ENCODE measurements at regions not wholly inside any gene's neighbourhood (a gene's known extent, or its start where the extent isn't known, plus 50 kb on each side); places are given as distances from the start of the nearest gene placed in this dataset.

DNA sequence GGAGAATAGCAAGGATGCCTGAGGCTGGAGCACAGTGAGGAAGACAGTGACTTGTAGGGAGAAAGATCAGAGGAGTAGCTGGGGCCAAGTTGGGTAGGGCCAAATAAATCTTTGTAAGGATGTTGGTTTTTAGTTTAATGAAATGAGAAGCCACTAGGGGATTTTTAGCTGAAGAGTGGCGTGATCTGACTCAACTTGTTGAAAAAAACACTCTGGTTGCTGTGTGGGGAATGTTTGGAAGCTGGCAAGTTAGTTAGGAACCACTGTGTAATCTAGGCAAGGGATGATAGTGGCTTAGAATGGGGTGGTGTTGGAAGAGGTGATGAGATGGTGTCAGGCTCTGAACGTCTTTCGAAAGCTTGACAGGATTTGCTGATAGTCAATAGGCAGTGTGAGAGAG is 176.1 kb upstream of the HDDC2 start:
- Mint-ChIP-seq H3K4me1 (no peaks in the 10 kb centered on the region), H3K27me3 (ENCODE audit: low read depth in 3 of 3) (peaks cover 0 to 3% (median 0%) of the 10 kb centered on the region in 3 donors), H3K9me3 (peaks cover 0 to 3% (median 0%) of the 10 kb centered on the region in 7 donors), H3K36me3 (no peaks in the 10 kb centered on the region), H3K27ac (no peak overlapping the region), H3K4me3 (no peak overlapping the region)
- Histone ChIP-seq H3K4me2 (replicated peaks; ENCODE audit: extremely low read depth, low read length, poor library complexity, severe bottlenecking) (no peak overlapping the region), H3K9me3 (replicated peaks in 1 of 2; ENCODE audit: control insufficient read depth in 1 of 2, insufficient read depth in 1 of 2, low read length in 2 of 2) (no peaks in the 10 kb centered on the region), H3K27ac (ENCODE audit: low read depth in 1 of 2, low read length in 2 of 2) (no peak overlapping the region), H4K20me1 (ENCODE audit: insufficient read depth, low read length) (no peaks in the 10 kb centered on the region), H3K27me3 (ENCODE audit: control insufficient read depth in 2 of 2, insufficient read depth in 2 of 2, low read length in 2 of 2) (no peaks in the 10 kb centered on the region), H3K9ac (ENCODE audit: insufficient read depth, low read length, poor library complexity, severe bottlenecking) (no peak overlapping the region), H3K36me3 (replicated peaks in 1 of 2; ENCODE audit: control insufficient read depth in 1 of 2, insufficient read depth in 2 of 2, low read length in 2 of 2) (no peaks in the 10 kb centered on the region), H2AFZ (ENCODE audit: insufficient read depth, low read depth, low read length, poor library complexity, severe bottlenecking) (no peak overlapping the region), H3K4me1 (ENCODE audit: control insufficient read depth in 1 of 2, insufficient read depth in 2 of 2, low read length in 2 of 2) (no peaks in the 10 kb centered on the region), H3K4me3 (replicated peaks in 1 of 3; ENCODE audit: low read depth in 2 of 3, low read length in 3 of 3) (no peak overlapping the region), H3K79me2 (ENCODE audit: insufficient read depth, low read length) (no peaks in the 10 kb centered on the region)
- WGBS (ENCODE audit: insufficient coverage) = 87% methylated on average over 3 of the region's 3 CpGs
- TF ChIP-seq, protein P1, sequence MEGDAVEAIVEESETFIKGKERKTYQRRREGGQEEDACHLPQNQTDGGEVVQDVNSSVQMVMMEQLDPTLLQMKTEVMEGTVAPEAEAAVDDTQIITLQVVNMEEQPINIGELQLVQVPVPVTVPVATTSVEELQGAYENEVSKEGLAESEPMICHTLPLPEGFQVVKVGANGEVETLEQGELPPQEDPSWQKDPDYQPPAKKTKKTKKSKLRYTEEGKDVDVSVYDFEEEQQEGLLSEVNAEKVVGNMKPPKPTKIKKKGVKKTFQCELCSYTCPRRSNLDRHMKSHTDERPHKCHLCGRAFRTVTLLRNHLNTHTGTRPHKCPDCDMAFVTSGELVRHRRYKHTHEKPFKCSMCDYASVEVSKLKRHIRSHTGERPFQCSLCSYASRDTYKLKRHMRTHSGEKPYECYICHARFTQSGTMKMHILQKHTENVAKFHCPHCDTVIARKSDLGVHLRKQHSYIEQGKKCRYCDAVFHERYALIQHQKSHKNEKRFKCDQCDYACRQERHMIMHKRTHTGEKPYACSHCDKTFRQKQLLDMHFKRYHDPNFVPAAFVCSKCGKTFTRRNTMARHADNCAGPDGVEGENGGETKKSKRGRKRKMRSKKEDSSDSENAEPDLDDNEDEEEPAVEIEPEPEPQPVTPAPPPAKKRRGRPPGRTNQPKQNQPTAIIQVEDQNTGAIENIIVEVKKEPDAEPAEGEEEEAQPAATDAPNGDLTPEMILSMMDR (IDR thresholded peaks at IDR 0.05) = no peak
- intact Hi-C loops (cut with micrococcal nuclease) = no loop called here
- DNase-seq = no peak

DNA sequence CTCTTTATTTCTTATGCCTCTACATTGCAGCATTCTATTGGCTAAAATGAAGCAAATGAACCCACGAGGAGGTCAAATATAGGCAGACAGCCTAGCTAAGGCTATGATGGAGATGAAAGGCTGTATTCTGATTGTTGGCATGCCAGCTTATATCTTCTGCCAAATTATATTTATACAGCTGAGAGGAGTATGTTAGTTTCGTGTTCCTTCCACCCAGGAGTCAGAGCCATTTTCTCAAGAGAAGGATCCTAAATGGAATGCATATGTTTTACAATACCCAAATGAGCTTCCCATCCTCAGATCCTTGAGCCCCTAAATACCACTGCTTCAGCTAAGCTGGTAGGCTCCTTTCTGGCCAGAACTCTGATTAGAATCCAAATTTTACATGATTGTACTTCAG is 178.4 kb upstream of the HDDC2 start:
- no peak overlapping the region for H3K27ac ChIP-seq (ENCODE audit: low read depth in 1 of 2, low read length in 2 of 2)
- WGBS (ENCODE audit: insufficient coverage) = no CpG with 5 or more reads among the region's 2 CpGs
- intact Hi-C loops (cut with micrococcal nuclease) = no loop called here
- no peaks in the 10 kb centered on the region for H3K4me1 ChIP-seq (ENCODE audit: control insufficient read depth in 1 of 2, insufficient read depth in 2 of 2, low read length in 2 of 2)
- no peak overlapping the region for H3K9ac ChIP-seq (ENCODE audit: insufficient read depth, low read length, poor library complexity, severe bottlenecking)
- H2AFZ ChIP-seq (ENCODE audit: insufficient read depth, low read depth, low read length, poor library complexity, severe bottlenecking) = no peak overlapping the region
- no peaks in the 10 kb centered on the region for H4K20me1 ChIP-seq (ENCODE audit: insufficient read depth, low read length)
- peaks cover 0 to 3% (median 2%) of the 10 kb centered on the region in 3 donors for H3K27me3 Mint-ChIP-seq (ENCODE audit: low read depth in 3 of 3)
- H3K4me3 ChIP-seq (replicated peaks in 1 of 3; ENCODE audit: low read depth in 2 of 3, low read length in 3 of 3) = no peak overlapping the region
- no peak overlapping the region for H3K4me3 Mint-ChIP-seq
- H3K36me3 Mint-ChIP-seq = no peaks in the 10 kb centered on the region
- no peak overlapping the region for H3K4me2 ChIP-seq (replicated peaks; ENCODE audit: extremely low read depth, low read length, poor library complexity, severe bottlenecking)
- no peak overlapping the region for H3K27ac Mint-ChIP-seq
- no peaks in the 10 kb centered on the region for H3K36me3 ChIP-seq (replicated peaks in 1 of 2; ENCODE audit: control insufficient read depth in 1 of 2, insufficient read depth in 2 of 2, low read length in 2 of 2)
- H3K27me3 ChIP-seq (ENCODE audit: control insufficient read depth in 2 of 2, insufficient read depth in 2 of 2, low read length in 2 of 2) = no peaks in the 10 kb centered on the region
- H3K9me3 ChIP-seq (replicated peaks in 1 of 2; ENCODE audit: control insufficient read depth in 1 of 2, insufficient read depth in 1 of 2, low read length in 2 of 2) = peaks cover 0 to 3% of the 10 kb centered on the region in 2 donors
- H3K79me2 ChIP-seq (ENCODE audit: insufficient read depth, low read length) = no peaks in the 10 kb centered on the region
- H3K4me1 Mint-ChIP-seq = no peaks in the 10 kb centered on the region
- peaks cover 0 to 7% (median 0%) of the 10 kb centered on the region in 7 donors for H3K9me3 Mint-ChIP-seq
- TF ChIP-seq, protein P1 (IDR thresholded peaks at IDR 0.05) = no peak
- no peak for DNase-seq
